NCI-H526 treated with DMSO at 0.1 percent for 48 hours (cell line): ENCODE measurements at regions not wholly inside any gene's neighbourhood (a gene's known extent, or its start where the extent isn't known, plus 50 kb on each side); places are given as distances from the start of the nearest gene placed in this dataset.
"Not testable (repeated sequence)": the region's sequence is repeated elsewhere in the genome, so short reads cannot be mapped to it uniquely, and the experiment has no call there.

Experiments used
- DNase-seq: peaks from one replicate; lab custom pipeline; 2025; lab: John Stamatoyannopoulos, UW

DNA sequence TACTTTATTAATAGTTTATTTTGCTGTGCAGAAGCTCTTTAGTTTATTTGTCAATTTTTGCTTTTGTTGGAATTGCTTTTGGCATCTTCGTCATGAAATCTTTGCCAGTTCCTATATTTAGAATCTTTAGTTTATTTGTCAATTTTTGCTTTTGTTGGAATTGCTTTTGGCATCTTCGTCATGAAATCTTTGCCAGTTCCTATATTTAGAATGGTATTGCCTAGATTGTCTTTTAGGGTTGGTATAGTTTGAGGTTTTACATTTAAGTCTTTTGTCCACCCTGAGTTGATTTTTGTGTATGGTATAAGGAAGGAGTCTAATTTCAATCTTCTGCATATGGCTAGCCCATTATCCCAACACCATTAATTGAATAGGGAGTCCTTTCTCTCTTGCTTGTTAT lies 93.9 kb upstream of the TCF21 start:
- not testable (repeated sequence) for DNase-seq

- DNase-seq, result no peak
These were observed 92.7 kb upstream of the TCF21 start for GRCh38 chr6:133796235-133796634.

DNA sequence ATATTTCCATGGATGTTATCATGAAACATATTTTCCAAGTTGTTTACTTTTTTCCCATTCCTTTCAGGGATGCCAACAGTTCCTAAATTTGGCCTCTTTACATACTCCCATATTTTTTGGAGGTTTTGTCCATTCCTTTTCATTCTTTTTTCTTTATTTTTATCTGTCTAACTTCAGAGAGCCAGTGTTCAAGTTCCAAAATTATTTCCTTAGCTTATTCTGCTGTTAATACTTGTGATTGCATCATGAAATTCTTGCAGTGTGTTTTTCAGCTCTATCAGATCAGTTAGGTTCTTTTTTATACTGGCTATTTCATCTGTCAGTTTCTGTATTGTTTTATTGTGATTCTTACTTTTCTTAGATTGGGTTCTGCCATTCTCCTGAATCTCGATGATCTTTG lies 89.9 kb upstream of the TCF21 start:
- DNase-seq, result no peak

DNA sequence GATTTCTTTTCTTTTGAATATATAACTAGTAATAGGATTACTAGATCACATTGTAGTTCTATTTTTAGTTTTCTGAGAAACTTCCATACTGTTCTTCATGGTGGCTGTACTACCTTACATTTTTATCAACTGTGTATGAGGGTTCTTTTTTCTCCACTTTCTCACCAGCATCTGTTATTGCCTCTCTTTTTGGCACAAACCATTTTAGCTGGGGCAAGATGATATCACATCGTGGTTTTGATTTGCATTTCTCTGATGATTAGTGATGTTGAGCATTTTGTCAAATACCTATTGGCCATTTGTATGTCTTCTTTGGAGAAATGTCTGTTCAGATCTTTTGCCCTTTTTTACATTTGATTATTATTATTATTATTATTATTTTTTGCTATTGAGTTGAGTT lies 86.1 kb upstream of the TCF21 start:
- DNase-seq, result no peak

DNA sequence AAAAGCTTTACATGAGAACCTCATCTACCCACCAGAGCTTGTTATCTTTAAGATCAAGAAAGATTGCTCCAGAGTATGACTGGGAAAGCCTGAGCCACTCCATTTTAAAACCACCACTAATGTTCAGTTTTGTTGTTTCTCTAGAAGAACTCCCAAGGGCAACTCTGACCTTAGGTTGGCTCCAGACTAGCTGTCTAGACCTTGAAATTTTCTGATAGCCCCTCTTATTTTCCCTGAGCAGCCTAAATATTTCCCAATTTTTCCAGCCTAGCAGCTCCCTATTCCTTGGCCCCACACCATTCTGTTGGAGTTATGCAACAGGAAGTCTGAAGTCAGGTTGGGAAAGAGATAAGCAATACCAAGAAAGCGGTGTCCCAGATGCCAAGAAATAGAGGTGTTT lies 84.6 kb upstream of the TCF21 start:
- no peak for DNase-seq

GRCh38 chr6:133805876-133806275 lies 83.0 kb upstream of the TCF21 start:
- DNase-seq, result no peak

DNA sequence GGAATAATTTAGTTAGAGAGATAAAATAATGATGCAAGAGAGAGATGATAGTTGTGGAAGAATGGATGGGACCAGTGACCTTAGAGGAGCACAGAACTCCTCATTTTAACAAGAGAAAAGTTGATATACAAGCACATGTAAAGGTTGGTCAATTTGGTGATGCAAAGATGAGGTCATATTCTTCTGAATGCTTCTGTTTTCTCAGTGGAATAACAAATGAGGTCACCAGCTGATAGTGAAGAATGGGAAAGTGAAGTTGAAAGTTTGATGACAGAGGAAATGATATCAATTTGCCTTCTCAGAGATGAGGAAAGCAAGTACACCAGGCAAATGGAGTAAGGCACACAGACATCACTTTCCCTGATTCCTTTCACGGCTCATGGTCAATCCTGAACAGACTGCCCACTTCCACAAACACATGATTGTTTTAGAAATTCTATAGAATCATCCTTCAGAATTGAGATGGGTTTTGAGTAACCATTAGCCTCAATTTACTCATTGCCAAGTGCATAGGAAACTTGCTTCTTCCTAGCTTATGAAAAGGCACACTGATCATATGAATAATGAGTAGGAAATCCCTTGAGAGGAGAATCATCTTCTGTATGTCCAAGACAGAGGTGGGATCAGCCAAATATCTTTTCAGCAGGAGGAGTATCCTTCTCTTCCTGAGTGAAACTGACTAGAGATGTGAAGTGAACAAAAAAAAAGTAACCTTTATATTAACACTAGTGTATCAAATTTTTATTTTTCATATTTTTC lies 82.4 kb upstream of the TCF21 start:
- DNase-seq, result no peak

GRCh38 chr6:133807501-133807900 lies 81.4 kb upstream of the TCF21 start:
- no peak for DNase-seq

GRCh38 chr6:133809406-133809805 lies 79.5 kb upstream of the TCF21 start:
- no peak for DNase-seq

DNA sequence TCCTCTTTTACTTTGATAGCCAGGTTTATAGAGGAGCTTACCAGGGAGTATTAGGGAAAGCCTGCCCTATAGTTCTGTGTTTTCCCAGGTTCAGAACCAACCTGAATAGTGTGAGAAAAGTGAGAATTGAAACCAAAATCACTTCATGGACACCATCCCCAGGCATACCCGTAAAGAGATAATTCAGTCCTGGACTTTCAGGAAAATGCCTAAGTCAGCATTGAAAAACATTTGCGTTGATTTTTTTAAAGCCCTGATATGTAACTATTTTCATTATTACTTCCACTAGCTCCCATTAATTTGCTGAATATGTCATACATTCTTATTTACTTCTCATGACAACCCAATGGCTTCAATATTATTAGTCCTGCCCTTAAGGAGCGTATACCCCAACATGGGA lies 77.4 kb upstream of the TCF21 start:
- DNase-seq, result no peak

DNA sequence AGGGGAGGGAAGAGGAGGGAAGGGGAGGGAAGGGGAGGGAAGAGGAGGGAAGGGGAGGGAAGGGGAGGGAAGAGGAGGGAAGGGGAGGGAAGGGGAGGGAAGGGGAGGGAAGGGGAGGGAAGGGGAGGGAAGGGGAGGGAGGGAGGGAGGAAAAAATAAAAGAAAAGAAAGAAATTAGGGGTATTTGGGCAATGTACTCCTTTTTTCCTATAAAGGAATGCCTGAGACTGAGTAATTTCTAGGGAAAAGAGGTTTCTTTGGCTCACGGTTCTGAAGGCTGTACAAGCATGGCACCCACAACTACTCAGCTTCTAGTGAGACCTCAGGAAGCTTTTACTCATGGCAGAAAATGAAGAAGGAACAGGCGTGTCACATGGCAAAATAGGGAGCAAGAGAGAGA lies 76.5 kb upstream of the TCF21 start:
- DNase-seq, result not testable (repeated sequence)

DNA sequence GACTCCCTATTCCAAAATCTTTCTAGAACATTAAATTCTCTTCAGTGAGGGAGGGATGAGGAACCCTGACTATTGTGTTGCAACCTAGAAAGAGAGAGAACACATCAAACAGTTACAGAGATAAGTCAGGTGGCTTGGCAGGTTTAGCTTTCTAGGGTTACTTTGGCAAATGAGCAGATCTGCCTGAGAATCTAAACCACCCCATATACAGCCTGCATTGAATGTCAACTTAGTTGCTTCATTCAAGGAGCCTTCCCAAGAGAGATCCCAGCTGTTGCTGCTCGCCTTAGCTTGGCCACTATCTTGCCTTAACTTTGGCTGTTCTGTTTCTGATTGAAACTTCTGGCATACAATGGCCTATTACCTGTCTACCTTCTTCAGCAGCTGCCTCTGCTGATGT lies 74.7 kb upstream of the TCF21 start:
- no peak for DNase-seq

- no peak for DNase-seq
These were observed 74.1 kb upstream of the TCF21 start for GRCh38 chr6:133814797-133815196.

GRCh38 chr6:133815313-133815712 lies 73.6 kb upstream of the TCF21 start:
- no peak for DNase-seq

DNA sequence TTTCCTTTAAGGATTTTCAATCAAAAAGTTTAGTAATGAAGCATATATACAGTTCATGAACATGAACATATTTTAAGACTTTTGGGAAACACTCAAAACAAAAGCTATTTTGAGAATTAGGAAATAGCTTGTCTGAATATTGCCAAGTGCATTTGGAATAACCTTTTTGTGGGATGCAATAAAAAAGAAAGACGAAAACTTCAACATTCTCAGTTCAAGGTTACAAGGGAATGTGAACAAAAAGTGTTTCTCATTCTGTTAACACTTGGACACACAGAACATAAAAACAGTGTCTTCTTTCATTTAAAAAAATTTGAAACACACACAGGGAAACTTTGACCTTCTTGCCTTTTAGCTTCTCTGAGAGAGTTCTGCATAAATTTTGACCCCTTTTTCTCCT lies 72.7 kb upstream of the TCF21 start:
- no peak for DNase-seq

GRCh38 chr6:133817460-133818047 lies 71.4 kb upstream of the TCF21 start:
- no peak for DNase-seq

DNA sequence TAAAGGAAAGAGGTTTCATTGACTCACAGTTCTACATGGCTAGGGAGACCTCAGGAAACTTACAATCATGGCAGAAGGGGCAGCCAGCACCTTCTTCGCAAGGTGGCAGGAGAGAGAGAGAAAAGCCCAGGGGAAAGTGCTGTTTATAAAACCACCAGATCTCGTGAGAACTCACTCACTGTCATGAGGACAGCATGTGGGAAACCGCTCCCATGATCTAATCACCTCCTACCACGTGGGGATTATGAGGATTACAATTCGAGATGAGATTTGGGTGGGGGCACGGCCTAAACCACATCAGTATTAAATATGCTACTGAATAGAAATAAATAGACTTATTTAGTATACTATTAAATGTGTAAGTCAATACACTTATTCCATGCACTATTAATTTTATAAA lies 70.6 kb upstream of the TCF21 start:
- no peak for DNase-seq

DNA sequence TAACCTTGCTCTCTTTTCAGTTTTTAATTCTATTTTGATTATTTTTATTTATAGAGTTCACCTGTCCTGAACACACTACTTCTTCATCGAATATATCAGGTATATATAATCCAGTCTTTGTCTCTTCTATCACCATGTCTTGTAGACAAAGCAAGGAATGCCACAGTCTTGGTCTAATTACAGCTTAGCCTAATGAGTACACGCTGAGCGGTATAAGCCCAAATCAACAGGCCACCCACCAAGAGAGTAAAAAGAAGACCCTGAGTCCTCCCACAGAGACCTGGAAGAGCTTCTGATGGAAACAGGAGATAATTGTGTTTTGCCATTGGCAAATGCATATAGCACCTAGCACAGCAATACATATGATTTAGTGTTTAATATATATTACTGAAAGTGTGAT lies 68.7 kb upstream of the TCF21 start:
- DNase-seq, result no peak

- no peak for DNase-seq
These were observed 61.1 kb upstream of the TCF21 start for GRCh38 chr6:133827766-133828165.

GRCh38 chr6:133833949-133834359 lies 55.0 kb upstream of the TCF21 start:
- no peak for DNase-seq

- no peak for DNase-seq
These were observed 54.3 kb upstream of the TCF21 start for GRCh38 chr6:133834472-133835170.

- no peak for DNase-seq
These were observed 53.0 kb upstream of the TCF21 start for GRCh38 chr6:133835901-133836300.

- no peak for DNase-seq
These were observed 51.0 kb upstream of the TCF21 start for GRCh38 chr6:133837801-133838349.
